Upper lobe of left lung (tissue), 4 donors: ENCODE measurements at regions not wholly inside any gene's neighbourhood (a gene's known extent, or its start where the extent isn't known, plus 50 kb on each side); places are given as distances from the start of the nearest gene placed in this dataset.

Experiments used
- EP300 ChIP-seq, 4 donors: sonication (generic); formaldehyde crosslinking; IDR thresholded peaks; one replicate each; pipeline ENCODE4 v1.5.1; 2017; ENCODE audit warnings: antibody characterized with exemption in 4 of 4, control low read depth in 2 of 4
- POLR2A ChIP-seq, 4 donors: fragments of 450-650 bp; IDR thresholded peaks; one replicate each; pipeline ENCODE4 v1.5.1; 2016 to 2017; ENCODE audit warnings: antibody characterized with exemption in 4 of 4, mild to moderate bottlenecking in 2 of 4
- POLR2AphosphoS5 ChIP-seq, 2 donors: sonication (generic); formaldehyde crosslinking; IDR thresholded peaks; one replicate each; pipeline ENCODE4 v1.5.1; 2017; ENCODE audit warnings: antibody characterized with exemption in 2 of 2
- TF ChIP-seq, protein P1 (sequence below), 6 experiments: fragments of 450-650 bp in 4 of 6; fragments of 200-600 bp in 2 of 6; sonication (generic) in 2 of 6; IDR thresholded peaks; one replicate each; pipeline ENCODE4 v1.5.1; 2016 to 2019; ENCODE audit warnings: antibody characterized with exemption in 6 of 6

DNA sequence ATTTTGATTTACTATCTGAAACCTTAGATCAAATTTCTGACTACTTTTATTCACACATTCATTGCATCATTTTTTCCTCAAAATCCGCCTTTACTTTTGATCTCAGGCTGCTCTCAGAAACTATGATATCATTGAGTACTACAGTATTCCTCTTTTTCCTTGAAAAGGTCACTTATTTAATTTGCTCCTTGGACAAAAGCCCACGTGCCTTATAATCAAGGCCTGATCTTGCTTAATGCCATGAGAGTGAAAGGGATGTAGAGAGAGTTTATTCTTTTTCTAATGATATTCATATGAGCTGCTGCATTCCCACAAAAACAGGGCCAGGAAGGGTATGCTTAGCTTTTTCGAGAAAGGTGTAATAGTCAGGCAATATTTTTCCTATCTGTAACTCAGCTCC is 327.0 kb downstream of the ETS1 start:
- TF ChIP-seq, protein P1, sequence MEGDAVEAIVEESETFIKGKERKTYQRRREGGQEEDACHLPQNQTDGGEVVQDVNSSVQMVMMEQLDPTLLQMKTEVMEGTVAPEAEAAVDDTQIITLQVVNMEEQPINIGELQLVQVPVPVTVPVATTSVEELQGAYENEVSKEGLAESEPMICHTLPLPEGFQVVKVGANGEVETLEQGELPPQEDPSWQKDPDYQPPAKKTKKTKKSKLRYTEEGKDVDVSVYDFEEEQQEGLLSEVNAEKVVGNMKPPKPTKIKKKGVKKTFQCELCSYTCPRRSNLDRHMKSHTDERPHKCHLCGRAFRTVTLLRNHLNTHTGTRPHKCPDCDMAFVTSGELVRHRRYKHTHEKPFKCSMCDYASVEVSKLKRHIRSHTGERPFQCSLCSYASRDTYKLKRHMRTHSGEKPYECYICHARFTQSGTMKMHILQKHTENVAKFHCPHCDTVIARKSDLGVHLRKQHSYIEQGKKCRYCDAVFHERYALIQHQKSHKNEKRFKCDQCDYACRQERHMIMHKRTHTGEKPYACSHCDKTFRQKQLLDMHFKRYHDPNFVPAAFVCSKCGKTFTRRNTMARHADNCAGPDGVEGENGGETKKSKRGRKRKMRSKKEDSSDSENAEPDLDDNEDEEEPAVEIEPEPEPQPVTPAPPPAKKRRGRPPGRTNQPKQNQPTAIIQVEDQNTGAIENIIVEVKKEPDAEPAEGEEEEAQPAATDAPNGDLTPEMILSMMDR (IDR thresholded peaks at IDR 0.05), result no peak
- no peak for TF ChIP-seq POLR2A (IDR thresholded peaks at IDR 0.05)
- TF ChIP-seq POLR2AphosphoS5 (IDR thresholded peaks at IDR 0.05), result no peak
- no peak for TF ChIP-seq EP300 (IDR thresholded peaks at IDR 0.05)
